ENCODE measurements at regions not wholly inside any gene's neighbourhood (a gene's known extent, or its start where the extent isn't known, plus 50 kb on each side); places are given as distances from the start of the nearest gene placed in this dataset.

GRCh38 chrX:45872480-45872879 lies 671.8 kb upstream of the DIPK2B start:
- Histone ChIP-seq H3K36me3 (no peaks in the 10 kb centered on the region), H2AFZ (replicated peaks) (no peak overlapping the region), H3K4me2 (no peak overlapping the region), H3K4me3 (no peak overlapping the region), H3K9me3 (ENCODE audit: low read depth) (no peaks in the 10 kb centered on the region), H3K27me3 (no peaks in the 10 kb centered on the region), H3K27ac (no peak overlapping the region), H3F3A (ENCODE audit: low read depth) (no peaks in the 10 kb centered on the region), H3K4me1 (no peaks in the 10 kb centered on the region), H3K9ac (no peak overlapping the region), H3K79me2 (ENCODE audit: low read depth) (no peaks in the 10 kb centered on the region), H4K20me1 (ENCODE audit: low read depth) (no peaks in the 10 kb centered on the region)
- Mint-ChIP-seq H3K9me3 (peaks cover 3% of the 10 kb centered on the region), H3K36me3 (no peaks in the 10 kb centered on the region), H3K4me3 (no peak overlapping the region), H3K27ac (no peak overlapping the region), H3K27me3 (ENCODE audit: insufficient read depth, low read depth) (peaks cover 4% of the 10 kb centered on the region), H3K4me1 (peaks cover 3% of the 10 kb centered on the region)
- TF ChIP-seq EZH2phosphoT487 (IDR thresholded peaks at IDR 0.05) = no peak
- no peak for TF ChIP-seq CTCF (IDR thresholded peaks at IDR 0.05)
- TF ChIP-seq EZH2 (IDR thresholded peaks at IDR 0.05) = no peak
- DNase-seq (ENCODE audit: low spot score) = no peak

- TF ChIP-seq CTCF (IDR thresholded peaks at IDR 0.05) (no peak), EZH2phosphoT487 (IDR thresholded peaks at IDR 0.05) (no peak), EZH2 (IDR thresholded peaks at IDR 0.05) (no peak)
- H3K4me1 ChIP-seq = no peaks in the 10 kb centered on the region
- no peak overlapping the region for H3K9ac ChIP-seq
- no peak for DNase-seq (ENCODE audit: low spot score)
- H3K79me2 ChIP-seq (ENCODE audit: low read depth) = no peaks in the 10 kb centered on the region
- Mint-ChIP-seq H3K27ac (no peak overlapping the region), H3K9me3 (peaks cover 3% of the 10 kb centered on the region), H3K36me3 (no peaks in the 10 kb centered on the region), H3K4me3 (no peak overlapping the region), H3K27me3 (ENCODE audit: insufficient read depth, low read depth) (no peaks in the 10 kb centered on the region), H3K4me1 (no peaks in the 10 kb centered on the region)
- no peaks in the 10 kb centered on the region for H3F3A ChIP-seq (ENCODE audit: low read depth)
- no peak overlapping the region for H3K27ac ChIP-seq
- no peaks in the 10 kb centered on the region for H3K36me3 ChIP-seq
- no peaks in the 10 kb centered on the region for H4K20me1 ChIP-seq (ENCODE audit: low read depth)
- H3K27me3 ChIP-seq = no peaks in the 10 kb centered on the region
- no peaks in the 10 kb centered on the region for H3K9me3 ChIP-seq (ENCODE audit: low read depth)
- no peak overlapping the region for H3K4me2 ChIP-seq
- H3K4me3 ChIP-seq = no peak overlapping the region
- H2AFZ ChIP-seq (replicated peaks) = no peak overlapping the region
These were observed 667.7 kb upstream of the DIPK2B start for GRCh38 chrX:45868425-45868824.

GRCh38 chrX:45862801-45863200 lies 662.1 kb upstream of the DIPK2B start:
- H3K9me3 ChIP-seq (ENCODE audit: low read depth) = no peaks in the 10 kb centered on the region
- H3K4me3 ChIP-seq = no peak overlapping the region
- no peak overlapping the region for H3K27ac Mint-ChIP-seq
- no peaks in the 10 kb centered on the region for H3K27me3 ChIP-seq
- no peaks in the 10 kb centered on the region for H3K4me1 ChIP-seq
- no peaks in the 10 kb centered on the region for H3K4me1 Mint-ChIP-seq
- no peak overlapping the region for H3K4me2 ChIP-seq
- no peaks in the 10 kb centered on the region for H3F3A ChIP-seq (ENCODE audit: low read depth)
- peaks cover 2% of the 10 kb centered on the region for H3K9me3 Mint-ChIP-seq
- H3K27me3 Mint-ChIP-seq (ENCODE audit: insufficient read depth, low read depth) = peaks cover 6% of the 10 kb centered on the region
- no peaks in the 10 kb centered on the region for H3K36me3 ChIP-seq
- DNase-seq (ENCODE audit: low spot score) = no peak
- no peaks in the 10 kb centered on the region for H4K20me1 ChIP-seq (ENCODE audit: low read depth)
- H3K4me3 Mint-ChIP-seq = no peak overlapping the region
- no peaks in the 10 kb centered on the region for H3K79me2 ChIP-seq (ENCODE audit: low read depth)
- H3K9ac ChIP-seq = no peak overlapping the region
- H2AFZ ChIP-seq (replicated peaks) = no peak overlapping the region
- no peak for TF ChIP-seq CTCF (IDR thresholded peaks at IDR 0.05)
- TF ChIP-seq EZH2phosphoT487 (IDR thresholded peaks at IDR 0.05) = no peak
- TF ChIP-seq EZH2 (IDR thresholded peaks at IDR 0.05) = no peak
- no peak overlapping the region for H3K27ac ChIP-seq
- no peaks in the 10 kb centered on the region for H3K36me3 Mint-ChIP-seq

- Histone ChIP-seq H3K27me3 (no peaks in the 10 kb centered on the region), H3K27ac (no peak overlapping the region), H3K4me3 (no peak overlapping the region), H3K9me3 (ENCODE audit: low read depth) (no peaks in the 10 kb centered on the region), H3F3A (ENCODE audit: low read depth) (no peaks in the 10 kb centered on the region), H4K20me1 (ENCODE audit: low read depth) (no peaks in the 10 kb centered on the region), H3K36me3 (no peaks in the 10 kb centered on the region), H3K4me1 (no peaks in the 10 kb centered on the region), H3K4me2 (no peak overlapping the region), H2AFZ (replicated peaks) (no peak overlapping the region), H3K9ac (no peak overlapping the region), H3K79me2 (ENCODE audit: low read depth) (no peaks in the 10 kb centered on the region)
- TF ChIP-seq CTCF (IDR thresholded peaks at IDR 0.05) (no peak), EZH2phosphoT487 (IDR thresholded peaks at IDR 0.05) (no peak), EZH2 (IDR thresholded peaks at IDR 0.05) (no peak)
- no peak overlapping the region for H3K27ac Mint-ChIP-seq
- H3K4me3 Mint-ChIP-seq = no peak overlapping the region
- no peaks in the 10 kb centered on the region for H3K36me3 Mint-ChIP-seq
- no peaks in the 10 kb centered on the region for H3K4me1 Mint-ChIP-seq
- H3K9me3 Mint-ChIP-seq = peaks cover 8% of the 10 kb centered on the region
- no peak for DNase-seq (ENCODE audit: low spot score)
- H3K27me3 Mint-ChIP-seq (ENCODE audit: insufficient read depth, low read depth) = peaks cover 6% of the 10 kb centered on the region
These were observed 659.8 kb upstream of the DIPK2B start for GRCh38 chrX:45860450-45860849.

Data from neural progenitor cell (in vitro differentiated cells).